Endodermal cell (in vitro differentiated cells): ENCODE measurements at regions not wholly inside any gene's neighbourhood (a gene's known extent, or its start where the extent isn't known, plus 50 kb on each side); places are given as distances from the start of the nearest gene placed in this dataset.

Source experiments
- DNase-seq: peaks from one replicate; pipeline ENCODE4 v3.0.0-alpha.2; 2017
- H3K27ac ChIP-seq: 2 replicates; pipeline ENCODE4 v1.5.1; 2013; ENCODE audit warnings: mild to moderate bottlenecking, low read depth, low read length, moderate library complexity
- H3K27me3 ChIP-seq: 2 replicates; pipeline ENCODE4 v1.6.1; 2013; ENCODE audit warnings: mild to moderate bottlenecking, low read length, moderate library complexity; ENCODE audit not compliant: insufficient read depth, control insufficient read depth, poor library complexity, severe bottlenecking
- H3K36me3 ChIP-seq: 2 replicates; pipeline ENCODE4 v1.7.0; 2013; ENCODE audit warnings: mild to moderate bottlenecking, low read length, moderate library complexity; ENCODE audit not compliant: control insufficient read depth, insufficient read depth
- H3K4me1 ChIP-seq: one replicate; pipeline ENCODE4 v1.7.0; 2013; ENCODE audit warnings: low read length; ENCODE audit not compliant: control insufficient read depth, insufficient read depth
- H3K4me3 ChIP-seq: 2 replicates; pipeline ENCODE4 v1.5.1; 2013; ENCODE audit warnings: mild to moderate bottlenecking, low read length, moderate library complexity
- H3K9ac ChIP-seq: 2 replicates; pipeline ENCODE4 v1.6.1; 2013; ENCODE audit warnings: mild to moderate bottlenecking, low read length, moderate library complexity; ENCODE audit not compliant: poor library complexity, severe bottlenecking; ENCODE audit errors: extremely low read depth
- H3K9me3 ChIP-seq: 2 replicates; pipeline ENCODE4 v1.6.1; 2013; ENCODE audit warnings: mild to moderate bottlenecking, low read length, moderate library complexity; ENCODE audit not compliant: control insufficient read depth
- H3K27ac Mint-ChIP-seq: 2 replicates; pipeline ENCODE4 v1.8.0; 2020; ENCODE audit warnings: mixed read lengths
- H3K27me3 Mint-ChIP-seq: 2 replicates; pipeline ENCODE4 v1.8.0; 2021; ENCODE audit warnings: mild to moderate bottlenecking, mixed read lengths; ENCODE audit not compliant: insufficient read depth
- H3K36me3 Mint-ChIP-seq: 2 replicates; pipeline ENCODE4 v1.8.0; 2020; ENCODE audit warnings: low read depth, mixed read lengths
- H3K4me1 Mint-ChIP-seq: 2 replicates; pipeline ENCODE4 v1.8.0; 2020; ENCODE audit warnings: mixed read lengths
- H3K4me3 Mint-ChIP-seq: 2 replicates; pipeline ENCODE4 v1.8.0; 2020; ENCODE audit warnings: mild to moderate bottlenecking, moderate library complexity, mixed read lengths
- H3K9me3 Mint-ChIP-seq: 2 replicates; pipeline ENCODE4 v1.8.0; 2020; ENCODE audit warnings: mild to moderate bottlenecking, mixed read lengths
- WGBS, 2 experiments: methylation state at CpG; one replicate each; pipeline versions ENCODE4 v1.1.5 to v1.1.7; 2013; ENCODE audit warnings: missing lambda C conversion rate in 2 of 2, mixed read lengths in 1 of 2; ENCODE audit not compliant: insufficient coverage in 1 of 2, insufficient read length in 1 of 2; 5-methylcytosine and 5-hydroxymethylcytosine counted together
- TF ChIP-seq, protein P1 (sequence below): fragments of 200-600 bp; sonication (generic); conservative IDR thresholded peaks from 2 replicates; pipeline ENCODE4 v1.5.0; 2021; ENCODE audit warnings: antibody characterized with exemption, mild to moderate bottlenecking

DNA sequence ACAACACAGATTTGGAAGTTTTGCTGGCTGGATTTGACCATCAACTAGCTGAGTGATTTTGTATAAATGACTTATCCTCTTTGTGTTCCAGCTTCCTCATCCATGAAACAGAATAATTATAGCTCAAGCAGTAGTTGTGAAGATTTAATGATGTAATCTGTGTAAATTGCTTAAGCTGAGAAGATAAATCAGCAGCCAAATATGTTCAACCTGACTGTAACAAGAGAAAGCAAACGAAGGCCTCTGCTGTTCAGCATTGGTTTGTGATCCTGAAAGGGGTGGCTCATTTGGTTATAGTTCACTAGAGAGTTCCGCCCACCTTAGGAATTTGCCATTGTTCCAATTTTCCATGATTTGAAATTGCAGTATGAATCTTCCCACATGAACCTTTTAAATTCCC is 75.7 kb upstream of the CCDC112 start:
- H3K27me3 Mint-ChIP-seq = no peaks in the 10 kb centered on the region
- Histone ChIP-seq H3K27me3 (no peaks in the 10 kb centered on the region), H3K27ac (no peak overlapping the region), H3K4me3 (no peak overlapping the region), H3K36me3 (no peaks in the 10 kb centered on the region), H3K4me1 (no peaks in the 10 kb centered on the region), H3K9me3 (no peaks in the 10 kb centered on the region), H3K9ac (no peak overlapping the region)
- no peaks in the 10 kb centered on the region for H3K9me3 Mint-ChIP-seq
- peaks cover 2% of the 10 kb centered on the region for H3K4me1 Mint-ChIP-seq
- H3K4me3 Mint-ChIP-seq = no peak overlapping the region
- TF ChIP-seq, protein P1, sequence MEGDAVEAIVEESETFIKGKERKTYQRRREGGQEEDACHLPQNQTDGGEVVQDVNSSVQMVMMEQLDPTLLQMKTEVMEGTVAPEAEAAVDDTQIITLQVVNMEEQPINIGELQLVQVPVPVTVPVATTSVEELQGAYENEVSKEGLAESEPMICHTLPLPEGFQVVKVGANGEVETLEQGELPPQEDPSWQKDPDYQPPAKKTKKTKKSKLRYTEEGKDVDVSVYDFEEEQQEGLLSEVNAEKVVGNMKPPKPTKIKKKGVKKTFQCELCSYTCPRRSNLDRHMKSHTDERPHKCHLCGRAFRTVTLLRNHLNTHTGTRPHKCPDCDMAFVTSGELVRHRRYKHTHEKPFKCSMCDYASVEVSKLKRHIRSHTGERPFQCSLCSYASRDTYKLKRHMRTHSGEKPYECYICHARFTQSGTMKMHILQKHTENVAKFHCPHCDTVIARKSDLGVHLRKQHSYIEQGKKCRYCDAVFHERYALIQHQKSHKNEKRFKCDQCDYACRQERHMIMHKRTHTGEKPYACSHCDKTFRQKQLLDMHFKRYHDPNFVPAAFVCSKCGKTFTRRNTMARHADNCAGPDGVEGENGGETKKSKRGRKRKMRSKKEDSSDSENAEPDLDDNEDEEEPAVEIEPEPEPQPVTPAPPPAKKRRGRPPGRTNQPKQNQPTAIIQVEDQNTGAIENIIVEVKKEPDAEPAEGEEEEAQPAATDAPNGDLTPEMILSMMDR = no peak
- DNase-seq = no peak
- WGBS, 2 experiments = 83% methylated on average over 2 of the region's 2 CpGs
- no peaks in the 10 kb centered on the region for H3K36me3 Mint-ChIP-seq
- H3K27ac Mint-ChIP-seq = no peak overlapping the region

DNA sequence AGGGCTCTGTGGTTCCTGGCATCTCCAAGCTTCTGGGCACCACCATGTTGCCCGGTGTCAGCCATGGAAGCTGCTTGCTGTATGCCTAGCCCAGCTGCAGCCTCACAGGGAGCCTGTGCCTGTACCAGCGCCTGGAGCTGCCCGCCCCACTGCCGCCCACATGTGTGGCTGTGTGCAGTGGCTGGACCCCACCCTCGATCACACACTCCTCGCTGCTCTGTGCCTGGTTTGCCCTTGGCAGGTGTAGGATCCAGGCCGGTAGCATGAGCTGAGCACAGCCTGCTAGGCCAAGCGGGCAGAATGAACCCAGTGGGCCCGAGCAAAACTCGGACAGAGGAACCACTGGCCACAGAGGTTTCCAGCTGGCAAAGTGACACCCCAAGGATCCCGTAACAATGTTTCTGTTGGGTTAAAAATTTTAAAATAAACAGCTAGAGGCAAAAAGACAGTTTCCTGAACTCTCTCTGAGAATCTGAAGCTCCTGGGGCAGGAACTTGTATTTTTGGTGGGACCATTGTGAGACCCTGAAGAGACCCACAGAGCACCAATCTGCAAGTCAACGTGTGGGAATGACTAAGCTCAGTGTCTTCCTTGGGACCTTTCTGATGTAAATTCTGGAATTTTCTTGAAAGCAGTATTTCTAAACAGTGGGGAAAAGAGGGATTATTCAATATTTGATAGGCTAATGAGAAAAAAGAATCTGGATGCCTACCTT is 73.1 kb upstream of the CCDC112 start:
- Mint-ChIP-seq H3K36me3 (no peaks in the 10 kb centered on the region), H3K4me3 (no peak overlapping the region), H3K4me1 (peaks cover 2% of the 10 kb centered on the region), H3K9me3 (no peaks in the 10 kb centered on the region), H3K27me3 (peaks cover 5% of the 10 kb centered on the region), H3K27ac (peak overlapping the region; percentile 63)
- TF ChIP-seq, protein P1 = no peak
- 70 to 85% methylated on average over 7 to 12 of the region's 12 CpGs for WGBS, 2 experiments
- DNase-seq = peak; percentile 68
- no peak overlapping the region for H3K9ac ChIP-seq
- no peaks in the 10 kb centered on the region for H3K4me1 ChIP-seq
- no peaks in the 10 kb centered on the region for H3K27me3 ChIP-seq
- H3K9me3 ChIP-seq = no peaks in the 10 kb centered on the region
- no peak overlapping the region for H3K27ac ChIP-seq
- no peaks in the 10 kb centered on the region for H3K36me3 ChIP-seq
- no peak overlapping the region for H3K4me3 ChIP-seq

DNA sequence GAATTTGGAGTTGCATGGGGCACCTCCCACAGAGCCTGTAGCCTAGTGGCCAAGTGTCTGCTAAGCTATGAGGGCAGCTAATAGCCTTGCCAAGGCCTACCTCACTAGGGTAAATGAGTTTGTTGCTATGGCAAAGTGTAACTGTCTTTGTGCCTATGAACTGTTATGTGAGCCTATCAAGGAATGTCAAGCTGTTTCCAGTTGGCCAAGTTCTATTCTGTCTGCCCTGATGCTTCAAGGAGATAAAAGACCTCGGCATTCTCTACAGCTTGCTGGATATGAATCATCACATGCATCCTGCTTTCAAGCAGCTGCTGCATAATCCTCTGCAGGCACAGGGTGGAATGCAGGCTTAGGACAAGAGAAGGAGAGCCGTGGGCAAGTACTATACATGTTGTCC is 69.8 kb upstream of the CCDC112 start:
- no peak for DNase-seq

More for the DNA sequence above, 69.8 kb upstream of the CCDC112 start:
- no peaks in the 10 kb centered on the region for H3K27me3 ChIP-seq
- H3K9me3 ChIP-seq = no peaks in the 10 kb centered on the region
- no peaks in the 10 kb centered on the region for H3K9me3 Mint-ChIP-seq
- no peak overlapping the region for H3K4me3 ChIP-seq
- no peaks in the 10 kb centered on the region for H3K4me1 ChIP-seq
- H3K36me3 ChIP-seq = no peaks in the 10 kb centered on the region
- H3K27ac ChIP-seq = no peak overlapping the region
- TF ChIP-seq, protein P1 = no peak
- H3K4me3 Mint-ChIP-seq = no peak overlapping the region
- 67 to 75% methylated on average over 1 to 2 of the region's 2 CpGs for WGBS, 2 experiments
- no peak overlapping the region for H3K27ac Mint-ChIP-seq
- peaks cover 27% of the 10 kb centered on the region for H3K27me3 Mint-ChIP-seq
- H3K9ac ChIP-seq = no peak overlapping the region
- H3K4me1 Mint-ChIP-seq = peaks cover 4% of the 10 kb centered on the region
- no peaks in the 10 kb centered on the region for H3K36me3 Mint-ChIP-seq
